CD4-positive, alpha-beta T cell treated with Interleukin-4 for 1 hour (primary cell): ENCODE measurements at regions not wholly inside any gene's neighbourhood (a gene's known extent, or its start where the extent isn't known, plus 50 kb on each side); places are given as distances from the start of the nearest gene placed in this dataset.

Experiments used
- DNase-seq, 2 donors: peaks; one replicate each; pipeline ENCODE4 v3.0.0-alpha.2; 2020 to 2022

DNA sequence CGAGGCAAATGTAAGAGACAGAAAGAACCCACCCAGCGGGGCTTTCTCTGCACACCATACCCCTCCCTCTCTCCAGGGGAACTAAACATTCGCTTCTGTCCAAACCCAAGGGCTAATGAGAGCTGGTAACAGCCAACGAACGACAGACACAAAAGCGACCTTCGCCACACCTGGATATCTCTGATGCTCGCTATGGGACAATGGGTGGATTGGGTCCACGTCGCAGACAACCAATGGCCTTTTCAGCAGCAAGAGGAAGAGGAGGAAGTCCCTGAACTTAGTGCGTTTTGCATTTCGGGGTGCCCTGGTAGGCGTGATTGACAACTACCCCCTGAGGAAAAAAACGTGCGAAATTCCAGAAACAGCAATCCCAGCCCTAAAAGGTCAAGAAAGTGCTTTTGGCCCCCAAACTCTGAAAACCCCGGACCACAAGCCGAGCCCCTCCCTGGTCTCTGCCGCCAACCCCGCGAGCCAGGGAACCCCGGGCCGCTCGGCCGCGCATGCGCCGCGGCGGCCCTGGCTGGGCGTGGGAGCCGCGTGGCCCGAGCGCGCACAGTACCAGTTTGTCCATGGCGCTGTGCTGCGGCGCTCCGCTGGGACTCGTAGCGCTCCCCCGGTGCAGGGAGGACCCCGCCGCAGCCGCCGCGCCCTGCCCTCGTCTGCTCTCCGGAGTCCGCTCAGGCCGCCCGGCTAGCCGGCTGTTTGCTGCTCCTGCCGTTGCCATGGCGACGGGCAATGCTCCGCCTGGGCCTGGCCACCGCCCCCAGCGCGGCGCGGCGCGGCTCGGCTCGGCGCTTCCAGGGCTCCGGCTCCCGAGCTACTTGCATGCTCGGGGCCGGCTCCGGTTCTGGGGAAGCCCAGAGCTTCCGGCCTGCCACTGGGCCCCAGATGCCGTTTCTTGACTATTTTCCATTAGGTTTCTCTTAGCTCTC lies 66.9 kb upstream of the DNAH5 start:
- peak; percentile 6 to 61 for DNase-seq

GRCh38 chr5:14009575-14009974 lies 65.1 kb upstream of the DNAH5 start:
- DNase-seq = no peak

GRCh38 chr5:14008819-14009311 lies 64.4 kb upstream of the DNAH5 start:
- no peak for DNase-seq

- DNase-seq = no peak
Observed at GRCh38 chr5:14006823-14007520, 62.5 kb upstream of the DNAH5 start.

GRCh38 chr5:14004598-14005394 lies 60.3 kb upstream of the DNAH5 start:
- DNase-seq = no peak

- no peak for DNase-seq
Observed at GRCh38 chr5:14003936-14004335, 59.4 kb upstream of the DNAH5 start.

- no peak for DNase-seq
Observed at GRCh38 chr5:14003513-14003912, 59.0 kb upstream of the DNAH5 start.

DNA sequence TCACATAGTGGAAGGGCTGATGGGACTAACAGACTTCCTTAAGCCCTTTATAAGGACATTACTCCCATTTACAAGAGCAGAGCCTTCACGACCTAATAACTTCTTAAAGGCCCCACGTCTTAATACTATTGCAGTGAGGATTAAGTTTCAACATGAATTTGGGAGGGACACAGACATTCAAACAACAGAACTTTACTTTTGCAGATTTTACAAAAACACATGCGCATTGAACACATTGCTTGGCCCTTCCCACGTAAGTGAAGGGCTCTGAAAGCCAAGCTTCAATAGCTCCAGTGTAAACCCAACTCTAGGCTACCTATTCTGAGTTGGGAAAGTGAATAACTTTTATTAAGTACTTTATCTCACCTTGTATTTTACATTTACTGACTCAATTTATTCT lies 53.8 kb upstream of the DNAH5 start:
- no peak for DNase-seq

GRCh38 chr5:13997514-13997913 lies 53.0 kb upstream of the DNAH5 start:
- no peak for DNase-seq

DNA sequence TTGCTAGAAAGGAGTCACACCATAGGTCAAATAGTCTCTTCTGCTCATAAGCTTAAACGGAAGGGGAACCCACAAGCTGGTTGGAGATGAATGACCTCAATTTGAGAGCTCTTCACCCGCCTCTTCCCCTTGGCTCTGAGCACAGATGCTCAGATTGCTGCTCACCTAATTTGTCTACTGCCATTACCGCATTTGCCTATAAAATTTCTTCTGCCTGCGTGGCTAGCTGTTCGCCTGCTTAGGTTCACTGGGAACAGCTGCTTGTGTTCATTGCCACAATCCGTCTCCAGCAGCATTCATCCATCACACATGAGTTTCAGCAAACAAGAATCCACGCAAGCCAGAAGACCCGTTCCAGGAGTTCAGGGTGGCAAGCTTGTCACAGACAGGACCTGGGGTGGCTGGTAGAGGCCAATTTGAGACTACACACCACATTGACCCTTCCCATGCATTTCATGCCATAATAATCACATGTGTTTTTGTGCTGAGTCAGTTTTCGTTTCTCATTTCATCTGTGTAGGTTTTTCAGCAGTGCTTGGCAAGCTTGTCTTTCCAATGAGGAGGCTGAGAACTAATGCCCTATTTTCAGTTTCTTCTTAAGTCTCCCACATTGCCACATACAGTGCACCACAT lies 50.2 kb upstream of the DNAH5 start:
- DNase-seq = no peak
